HCT116 (cell line): ENCODE measurements at regions not wholly inside any gene's neighbourhood (a gene's known extent, or its start where the extent isn't known, plus 50 kb on each side); places are given as distances from the start of the nearest gene placed in this dataset.

Experiments
- ATAC-seq: fragments of 200-7000 bp; cut with Tn5 transposase; 2 replicates; pipeline ENCODE4 v1.9.1; 2020; ENCODE audit warnings: mild to moderate bottlenecking, moderate library complexity
- BruUV-seq: library from RNA; stranded (reverse); fragments of 400-500 nt; replicated peaks from 2 replicates; lab custom pipeline; 2021; lab: Mats Ljungman, UMichigan
- CTCF ChIA-PET: fragments of 300-600 bp; sonication (Branson Sonifier 250); formaldehyde crosslinking; loops from one replicate; lab custom pipeline; 2021; ENCODE audit warnings: antibody characterized with exemption; lab: Charles Lee
- POLR2A ChIA-PET: fragments of 300-600, 350-600 bp; sonication (Branson Sonifier 250); formaldehyde crosslinking; loops from one replicate; lab custom pipeline; 2021; ENCODE audit warnings: antibody characterized with exemption; lab: Charles Lee
- RAD21 ChIA-PET, 2 experiments: fragments of 300-600 bp; sonication (Branson Sonifier 250); formaldehyde crosslinking; loops; one replicate each; lab custom pipeline; 2023; ENCODE audit warnings: low total read pairs in 2 of 2; ENCODE audit not compliant: uncharacterized antibody in 2 of 2, unreplicated experiment in 2 of 2, low non-redundant PET in 1 of 2; lab: Charles Lee
- DNase-seq: peaks from one replicate; pipeline ENCODE4 v3.0.0-alpha.2; 2010; ENCODE audit warnings: low read depth, low spot score
- H2AFZ ChIP-seq: fragments of 200-600 bp; shearing (Covaris generic), sonication (generic); 2 replicates; pipeline ENCODE4 v1.6.1; 2017; ENCODE audit warnings: low read depth, mixed run types, mixed read lengths, antibody characterized with exemption, low read length; ENCODE audit not compliant: poor library complexity, severe bottlenecking
- H3K27ac ChIP-seq: 2 replicates; pipeline ENCODE4 v1.5.1; 2012; ENCODE audit warnings: low read depth, low read length
- H3K27me3 ChIP-seq: fragments of 200-600 bp; sonication (generic); 2 replicates; pipeline ENCODE4 v1.6.1; 2016; ENCODE audit warnings: mixed run types, low read length, mixed read lengths; ENCODE audit not compliant: insufficient read depth
- H3K36me3 ChIP-seq, 2 experiments: fragments of 200-500 bp in 1 of 2; fragments of 200-600 bp in 1 of 2; sonication (Bioruptor generic) in 1 of 2; sonication (generic) in 1 of 2; 2 replicates each; pipeline versions ENCODE4 v1.5.1 to v1.6.1; 2014 to 2016; ENCODE audit warnings: low read length in 2 of 2, inconsistent platforms in 1 of 2, mixed read lengths in 1 of 2, mixed run types in 1 of 2; ENCODE audit not compliant: insufficient read depth in 2 of 2, control insufficient read depth in 1 of 2
- H3K4me1 ChIP-seq, 2 experiments: fragments of 200-600 bp in 1 of 2; sonication (generic) in 1 of 2; 2 replicates each; pipeline versions ENCODE4 v1.5.1 to v1.6.1; 2012 to 2017; ENCODE audit warnings: low read length in 2 of 2, inconsistent platforms in 1 of 2, mild to moderate bottlenecking in 1 of 2, mixed read lengths in 1 of 2, mixed run types in 1 of 2, moderate library complexity in 1 of 2; ENCODE audit not compliant: insufficient read depth in 2 of 2, control insufficient read depth in 1 of 2
- H3K4me2 ChIP-seq: fragments of 200-600 bp; sonication (generic); 2 replicates; pipeline ENCODE4 v1.6.1; 2017; ENCODE audit warnings: mixed run types, low read length, mixed read lengths
- H3K4me3 ChIP-seq, 2 experiments: fragments of 200-600 bp in 1 of 2; sonication (generic) in 1 of 2; replicated peaks in 1 of 2; 2 replicates each; pipeline ENCODE4 v1.5.1; 2011 to 2016; ENCODE audit warnings: low read length in 2 of 2, control low read depth in 1 of 2, low read depth in 1 of 2, mild to moderate bottlenecking in 1 of 2, mixed read lengths in 1 of 2, mixed run types in 1 of 2
- H3K79me2 ChIP-seq: fragments of 200-600 bp; sonication (generic); 2 replicates; pipeline ENCODE4 v1.6.1; 2017; ENCODE audit warnings: mild to moderate bottlenecking, mixed run types, low read length, moderate library complexity, mixed read lengths; ENCODE audit not compliant: insufficient read depth
- H3K9ac ChIP-seq: fragments of 200-600 bp; sonication (generic); 2 replicates; pipeline ENCODE4 v1.6.1; 2016; ENCODE audit warnings: low read length, mixed read lengths
- H3K9me2 ChIP-seq: fragments of 200-600 bp; sonication (generic), shearing (Covaris generic); 2 replicates; pipeline ENCODE4 v1.6.1; 2017; ENCODE audit warnings: mixed run types, mild to moderate bottlenecking, moderate library complexity; ENCODE audit not compliant: insufficient read depth
- H3K9me3 ChIP-seq, 2 experiments: fragments of 200-500 bp in 1 of 2; fragments of 200-600 bp in 1 of 2; sonication (Bioruptor generic) in 1 of 2; sonication (generic) in 1 of 2; 2 replicates each; pipeline ENCODE4 v1.6.1; 2014 to 2017; ENCODE audit warnings: low read length in 2 of 2, mixed read lengths in 2 of 2, inconsistent platforms in 1 of 2, low read depth in 1 of 2, mild to moderate bottlenecking in 1 of 2, mixed run types in 1 of 2, moderate library complexity in 1 of 2; ENCODE audit not compliant: control insufficient read depth in 1 of 2, insufficient read depth in 1 of 2
- H4K20me1 ChIP-seq: fragments of 200-600 bp; sonication (generic), shearing (Covaris generic); 2 replicates; pipeline ENCODE4 v1.6.1; 2017; ENCODE audit warnings: mixed run types, mild to moderate bottlenecking, moderate library complexity; ENCODE audit not compliant: insufficient read depth
- CEBPB ChIP-seq: IDR thresholded peaks from 2 replicates; pipeline ENCODE4 v1.6.1; 2012; ENCODE audit warnings: low read depth
- EGR1 ChIP-seq: IDR thresholded peaks from 2 replicates; pipeline ENCODE4 v1.6.1; 2012; ENCODE audit warnings: low read depth
- ELF1 ChIP-seq: IDR thresholded peaks from 2 replicates; pipeline ENCODE4 v1.6.1; 2012; ENCODE audit warnings: low read depth, borderline replicate concordance
- EZH2 ChIP-seq: fragments of 200-600 bp; sonication (generic); IDR thresholded peaks from 2 replicates; pipeline ENCODE4 v1.6.1; 2017; ENCODE audit warnings: antibody characterized with exemption, mixed run types
- FOSL1 ChIP-seq: IDR thresholded peaks from 2 replicates; pipeline ENCODE4 v1.6.1; 2012; ENCODE audit warnings: low read depth
- POLR2AphosphoS5 ChIP-seq: IDR thresholded peaks from 2 replicates; pipeline ENCODE4 v1.6.1; 2011; ENCODE audit warnings: mild to moderate bottlenecking, low read depth, low read length, moderate library complexity
- SP1 ChIP-seq: IDR thresholded peaks from 2 replicates; pipeline ENCODE4 v1.6.1; 2012; ENCODE audit warnings: low read depth
- SRF ChIP-seq: IDR thresholded peaks from 2 replicates; pipeline ENCODE4 v1.6.1; 2012; ENCODE audit warnings: low read depth
- YY1 ChIP-seq: IDR thresholded peaks from 2 replicates; pipeline ENCODE4 v1.6.1; 2011; ENCODE audit warnings: low read length, low read depth, moderate library complexity, mild to moderate bottlenecking; ENCODE audit not compliant: insufficient replicate concordance; ENCODE audit errors: extremely low read depth
- ZFX ChIP-seq: fragments of 450-650 bp; IDR thresholded peaks from 2 replicates; pipeline ENCODE4 v1.6.1; 2017
- intact Hi-C: fragments of 100-400 bp; cut with micrococcal nuclease; formaldehyde crosslinking; loops from 2 replicates; pipeline ENCODE4 v1.10.0; 2022
- TF ChIP-seq, protein P1 (sequence below): IDR thresholded peaks from 2 replicates; pipeline ENCODE4 v1.6.1; 2012; ENCODE audit warnings: low read depth
- TF ChIP-seq, protein P2 (sequence below), 3 experiments: fragments of 200-600 bp in 1 of 3; sonication (generic) in 1 of 3; IDR thresholded peaks in 2 of 3; conservative IDR thresholded peaks in 1 of 3; 2 replicates each; pipeline ENCODE4 v1.5.1; 2012 to 2017; ENCODE audit warnings: low read depth in 2 of 3, low read length in 2 of 3, antibody characterized with exemption in 1 of 3, borderline replicate concordance in 1 of 3, control low read depth in 1 of 3, mild to moderate bottlenecking in 1 of 3, mixed read lengths in 1 of 3, mixed run types in 1 of 3, moderate library complexity in 1 of 3; ENCODE audit not compliant: insufficient read depth in 1 of 3
- TF ChIP-seq, protein P3 (sequence below): IDR thresholded peaks from 2 replicates; pipeline ENCODE4 v1.6.1; 2012
- TF ChIP-seq, protein P4 (sequence below): IDR thresholded peaks from 2 replicates; pipeline ENCODE4 v1.6.1; 2011; ENCODE audit warnings: mild to moderate bottlenecking, low read length, moderate library complexity; ENCODE audit not compliant: insufficient replicate concordance; ENCODE audit errors: extremely low read depth

DNA sequence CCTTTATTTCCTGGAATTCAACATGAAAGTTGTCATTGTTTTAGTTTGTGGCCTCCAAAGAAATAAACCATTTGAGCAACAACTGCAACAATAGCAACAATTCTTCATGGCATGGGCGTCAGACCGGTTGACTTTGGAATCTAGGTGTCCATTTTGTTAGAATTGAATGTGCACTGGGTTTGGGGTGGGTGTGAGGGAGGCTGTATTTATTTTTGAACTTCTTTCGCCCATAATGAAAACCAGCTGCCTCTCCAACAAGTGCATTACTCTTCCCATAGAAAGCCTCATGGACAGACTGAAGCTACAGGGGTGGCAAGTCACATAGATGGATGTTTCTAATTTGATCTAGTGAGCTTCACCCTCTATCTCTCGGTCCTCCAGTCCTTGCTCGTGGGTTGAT lies 85.4 kb downstream of the ADAMTS15 start:
- Histone ChIP-seq H3K4me2 (no peak overlapping the region), H3K4me3 (no peak overlapping the region), H3K9ac (no peak overlapping the region), H3K79me2 (no peaks in the 10 kb centered on the region), H3K27me3 (peaks cover 21% of the 10 kb centered on the region; the same call in 1 of the 2 replicates), H3K4me1 (no peaks in the 10 kb centered on the region), H3K9me2 (no peaks in the 10 kb centered on the region), H3K36me3 (no peaks in the 10 kb centered on the region), H3K27ac (no peak overlapping the region), H2AFZ (no peak overlapping the region), H3K9me3 (no peaks in the 10 kb centered on the region), H4K20me1 (no peaks in the 10 kb centered on the region)
- intact Hi-C loops, result no loop called here
- POLR2A ChIA-PET, result no interaction called here
- no peak for DNase-seq
- CTCF ChIA-PET, result no interaction called here
- no TSS peak for BruUV-seq
- no peak for ATAC-seq
- TF ChIP-seq, protein P1, sequence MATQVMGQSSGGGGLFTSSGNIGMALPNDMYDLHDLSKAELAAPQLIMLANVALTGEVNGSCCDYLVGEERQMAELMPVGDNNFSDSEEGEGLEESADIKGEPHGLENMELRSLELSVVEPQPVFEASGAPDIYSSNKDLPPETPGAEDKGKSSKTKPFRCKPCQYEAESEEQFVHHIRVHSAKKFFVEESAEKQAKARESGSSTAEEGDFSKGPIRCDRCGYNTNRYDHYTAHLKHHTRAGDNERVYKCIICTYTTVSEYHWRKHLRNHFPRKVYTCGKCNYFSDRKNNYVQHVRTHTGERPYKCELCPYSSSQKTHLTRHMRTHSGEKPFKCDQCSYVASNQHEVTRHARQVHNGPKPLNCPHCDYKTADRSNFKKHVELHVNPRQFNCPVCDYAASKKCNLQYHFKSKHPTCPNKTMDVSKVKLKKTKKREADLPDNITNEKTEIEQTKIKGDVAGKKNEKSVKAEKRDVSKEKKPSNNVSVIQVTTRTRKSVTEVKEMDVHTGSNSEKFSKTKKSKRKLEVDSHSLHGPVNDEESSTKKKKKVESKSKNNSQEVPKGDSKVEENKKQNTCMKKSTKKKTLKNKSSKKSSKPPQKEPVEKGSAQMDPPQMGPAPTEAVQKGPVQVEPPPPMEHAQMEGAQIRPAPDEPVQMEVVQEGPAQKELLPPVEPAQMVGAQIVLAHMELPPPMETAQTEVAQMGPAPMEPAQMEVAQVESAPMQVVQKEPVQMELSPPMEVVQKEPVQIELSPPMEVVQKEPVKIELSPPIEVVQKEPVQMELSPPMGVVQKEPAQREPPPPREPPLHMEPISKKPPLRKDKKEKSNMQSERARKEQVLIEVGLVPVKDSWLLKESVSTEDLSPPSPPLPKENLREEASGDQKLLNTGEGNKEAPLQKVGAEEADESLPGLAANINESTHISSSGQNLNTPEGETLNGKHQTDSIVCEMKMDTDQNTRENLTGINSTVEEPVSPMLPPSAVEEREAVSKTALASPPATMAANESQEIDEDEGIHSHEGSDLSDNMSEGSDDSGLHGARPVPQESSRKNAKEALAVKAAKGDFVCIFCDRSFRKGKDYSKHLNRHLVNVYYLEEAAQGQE, result no peak
- TF ChIP-seq EZH2 (no peak), FOSL1 (no peak), SRF (no peak), POLR2AphosphoS5 (no peak), EGR1 (no peak), ZFX (no peak), YY1 (no peak), SP1 (no peak), CEBPB (no peak), ELF1 (no peak)
- TF ChIP-seq, protein P2, sequence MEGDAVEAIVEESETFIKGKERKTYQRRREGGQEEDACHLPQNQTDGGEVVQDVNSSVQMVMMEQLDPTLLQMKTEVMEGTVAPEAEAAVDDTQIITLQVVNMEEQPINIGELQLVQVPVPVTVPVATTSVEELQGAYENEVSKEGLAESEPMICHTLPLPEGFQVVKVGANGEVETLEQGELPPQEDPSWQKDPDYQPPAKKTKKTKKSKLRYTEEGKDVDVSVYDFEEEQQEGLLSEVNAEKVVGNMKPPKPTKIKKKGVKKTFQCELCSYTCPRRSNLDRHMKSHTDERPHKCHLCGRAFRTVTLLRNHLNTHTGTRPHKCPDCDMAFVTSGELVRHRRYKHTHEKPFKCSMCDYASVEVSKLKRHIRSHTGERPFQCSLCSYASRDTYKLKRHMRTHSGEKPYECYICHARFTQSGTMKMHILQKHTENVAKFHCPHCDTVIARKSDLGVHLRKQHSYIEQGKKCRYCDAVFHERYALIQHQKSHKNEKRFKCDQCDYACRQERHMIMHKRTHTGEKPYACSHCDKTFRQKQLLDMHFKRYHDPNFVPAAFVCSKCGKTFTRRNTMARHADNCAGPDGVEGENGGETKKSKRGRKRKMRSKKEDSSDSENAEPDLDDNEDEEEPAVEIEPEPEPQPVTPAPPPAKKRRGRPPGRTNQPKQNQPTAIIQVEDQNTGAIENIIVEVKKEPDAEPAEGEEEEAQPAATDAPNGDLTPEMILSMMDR (IDR thresholded peaks at IDR 0.05 in 2 of 3, conservative IDR thresholded peaks at IDR 0.05 in 1 of 3; ENCODE audit: borderline replicate concordance in 1 of 3, insufficient read depth in 1 of 3, low read depth in 2 of 3, low read length in 2 of 3), result no peak
- TF ChIP-seq, protein P3, sequence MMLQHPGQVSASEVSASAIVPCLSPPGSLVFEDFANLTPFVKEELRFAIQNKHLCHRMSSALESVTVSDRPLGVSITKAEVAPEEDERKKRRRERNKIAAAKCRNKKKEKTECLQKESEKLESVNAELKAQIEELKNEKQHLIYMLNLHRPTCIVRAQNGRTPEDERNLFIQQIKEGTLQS, result no peak
- TF ChIP-seq, protein P4, sequence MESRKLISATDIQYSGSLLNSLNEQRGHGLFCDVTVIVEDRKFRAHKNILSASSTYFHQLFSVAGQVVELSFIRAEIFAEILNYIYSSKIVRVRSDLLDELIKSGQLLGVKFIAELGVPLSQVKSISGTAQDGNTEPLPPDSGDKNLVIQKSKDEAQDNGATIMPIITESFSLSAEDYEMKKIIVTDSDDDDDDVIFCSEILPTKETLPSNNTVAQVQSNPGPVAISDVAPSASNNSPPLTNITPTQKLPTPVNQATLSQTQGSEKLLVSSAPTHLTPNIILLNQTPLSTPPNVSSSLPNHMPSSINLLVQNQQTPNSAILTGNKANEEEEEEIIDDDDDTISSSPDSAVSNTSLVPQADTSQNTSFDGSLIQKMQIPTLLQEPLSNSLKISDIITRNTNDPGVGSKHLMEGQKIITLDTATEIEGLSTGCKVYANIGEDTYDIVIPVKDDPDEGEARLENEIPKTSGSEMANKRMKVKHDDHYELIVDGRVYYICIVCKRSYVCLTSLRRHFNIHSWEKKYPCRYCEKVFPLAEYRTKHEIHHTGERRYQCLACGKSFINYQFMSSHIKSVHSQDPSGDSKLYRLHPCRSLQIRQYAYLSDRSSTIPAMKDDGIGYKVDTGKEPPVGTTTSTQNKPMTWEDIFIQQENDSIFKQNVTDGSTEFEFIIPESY, result no peak
- RAD21 ChIA-PET, result no interaction called here
